Endodermal cell (in vitro differentiated cells): ENCODE measurements at regions not wholly inside any gene's neighbourhood (a gene's known extent, or its start where the extent isn't known, plus 50 kb on each side); places are given as distances from the start of the nearest gene placed in this dataset.

Experiments
- DNase-seq: peaks from one replicate; pipeline ENCODE4 v3.0.0-alpha.2; 2017
- H3K27ac ChIP-seq: 2 replicates; pipeline ENCODE4 v1.5.1; 2013; ENCODE audit warnings: mild to moderate bottlenecking, low read depth, low read length, moderate library complexity
- H3K27me3 ChIP-seq: 2 replicates; pipeline ENCODE4 v1.6.1; 2013; ENCODE audit warnings: mild to moderate bottlenecking, low read length, moderate library complexity; ENCODE audit not compliant: insufficient read depth, control insufficient read depth, poor library complexity, severe bottlenecking
- H3K36me3 ChIP-seq: 2 replicates; pipeline ENCODE4 v1.7.0; 2013; ENCODE audit warnings: mild to moderate bottlenecking, low read length, moderate library complexity; ENCODE audit not compliant: control insufficient read depth, insufficient read depth
- H3K4me1 ChIP-seq: one replicate; pipeline ENCODE4 v1.7.0; 2013; ENCODE audit warnings: low read length; ENCODE audit not compliant: control insufficient read depth, insufficient read depth
- H3K4me3 ChIP-seq: 2 replicates; pipeline ENCODE4 v1.5.1; 2013; ENCODE audit warnings: mild to moderate bottlenecking, low read length, moderate library complexity
- H3K9ac ChIP-seq: 2 replicates; pipeline ENCODE4 v1.6.1; 2013; ENCODE audit warnings: mild to moderate bottlenecking, low read length, moderate library complexity; ENCODE audit not compliant: poor library complexity, severe bottlenecking; ENCODE audit errors: extremely low read depth
- H3K9me3 ChIP-seq: 2 replicates; pipeline ENCODE4 v1.6.1; 2013; ENCODE audit warnings: mild to moderate bottlenecking, low read length, moderate library complexity; ENCODE audit not compliant: control insufficient read depth
- H3K27ac Mint-ChIP-seq: 2 replicates; pipeline ENCODE4 v1.8.0; 2020; ENCODE audit warnings: mixed read lengths
- H3K27me3 Mint-ChIP-seq: 2 replicates; pipeline ENCODE4 v1.8.0; 2021; ENCODE audit warnings: mild to moderate bottlenecking, mixed read lengths; ENCODE audit not compliant: insufficient read depth
- H3K36me3 Mint-ChIP-seq: 2 replicates; pipeline ENCODE4 v1.8.0; 2020; ENCODE audit warnings: low read depth, mixed read lengths
- H3K4me1 Mint-ChIP-seq: 2 replicates; pipeline ENCODE4 v1.8.0; 2020; ENCODE audit warnings: mixed read lengths
- H3K4me3 Mint-ChIP-seq: 2 replicates; pipeline ENCODE4 v1.8.0; 2020; ENCODE audit warnings: mild to moderate bottlenecking, moderate library complexity, mixed read lengths
- H3K9me3 Mint-ChIP-seq: 2 replicates; pipeline ENCODE4 v1.8.0; 2020; ENCODE audit warnings: mild to moderate bottlenecking, mixed read lengths
- CTCF ChIP-seq: fragments of 200-600 bp; sonication (generic); conservative IDR thresholded peaks from 2 replicates; pipeline ENCODE4 v1.5.0; 2021; ENCODE audit warnings: antibody characterized with exemption, mild to moderate bottlenecking
- WGBS, 2 experiments: methylation state at CpG; one replicate each; pipeline versions ENCODE4 v1.1.5 to v1.1.7; 2013; ENCODE audit warnings: missing lambda C conversion rate in 2 of 2, mixed read lengths in 1 of 2; ENCODE audit not compliant: insufficient coverage in 1 of 2, insufficient read length in 1 of 2; 5-methylcytosine and 5-hydroxymethylcytosine counted together

- Mint-ChIP-seq H3K36me3 (no peaks in the 10 kb centered on the region), H3K4me3 (no peak overlapping the region), H3K27me3 (no peaks in the 10 kb centered on the region), H3K27ac (no peak overlapping the region), H3K4me1 (peaks cover 11% of the 10 kb centered on the region), H3K9me3 (peaks cover 47% of the 10 kb centered on the region)
- Histone ChIP-seq H3K4me1 (no peaks in the 10 kb centered on the region), H3K36me3 (no peaks in the 10 kb centered on the region), H3K27ac (no peak overlapping the region), H3K27me3 (no peaks in the 10 kb centered on the region), H3K9me3 (no peaks in the 10 kb centered on the region), H3K9ac (no peak overlapping the region), H3K4me3 (no peak overlapping the region)
- DNase-seq, result no peak
- 100% methylated on average over 2 of the region's 2 CpGs; no CpG with 5 or more reads in 1 of the 2 experiments for WGBS, 2 experiments
- TF ChIP-seq CTCF, result no peak
Observed at GRCh38 chrX:42025861-42026260, 102.5 kb upstream of the CASK start.

- Histone ChIP-seq H3K27me3 (no peaks in the 10 kb centered on the region), H3K36me3 (no peaks in the 10 kb centered on the region), H3K27ac (no peak overlapping the region), H3K9me3 (no peaks in the 10 kb centered on the region), H3K4me1 (no peaks in the 10 kb centered on the region), H3K4me3 (no peak overlapping the region), H3K9ac (no peak overlapping the region)
- Mint-ChIP-seq H3K27me3 (no peaks in the 10 kb centered on the region), H3K9me3 (peaks cover 47% of the 10 kb centered on the region), H3K4me3 (no peak overlapping the region), H3K27ac (no peak overlapping the region), H3K4me1 (peaks cover 11% of the 10 kb centered on the region), H3K36me3 (no peaks in the 10 kb centered on the region)
- DNase-seq, result no peak
- WGBS, 2 experiments, result 100% methylated on average over 1 of the region's 1 CpG; no CpG with 5 or more reads in 1 of the 2 experiments
- no peak for TF ChIP-seq CTCF
Observed at GRCh38 chrX:42023122-42023521, 99.8 kb upstream of the CASK start.

GRCh38 chrX:42022158-42022557, 98.8 kb upstream of the CASK start:
- no peaks in the 10 kb centered on the region for H3K36me3 ChIP-seq
- H3K4me3 ChIP-seq, result no peak overlapping the region
- H3K9me3 ChIP-seq, result no peaks in the 10 kb centered on the region
- no peak overlapping the region for H3K27ac Mint-ChIP-seq
- H3K4me1 ChIP-seq, result no peaks in the 10 kb centered on the region
- peaks cover 8% of the 10 kb centered on the region for H3K4me1 Mint-ChIP-seq
- no peak for TF ChIP-seq CTCF
- no peak overlapping the region for H3K9ac ChIP-seq
- DNase-seq, result no peak
- H3K27ac ChIP-seq, result no peak overlapping the region
- H3K27me3 Mint-ChIP-seq, result no peaks in the 10 kb centered on the region
- H3K36me3 Mint-ChIP-seq, result no peaks in the 10 kb centered on the region
- peaks cover 47% of the 10 kb centered on the region for H3K9me3 Mint-ChIP-seq
- H3K4me3 Mint-ChIP-seq, result no peak overlapping the region
- no peaks in the 10 kb centered on the region for H3K27me3 ChIP-seq
